ENCODE measurements at regions not wholly inside any gene's neighbourhood (a gene's known extent, or its start where the extent isn't known, plus 50 kb on each side); places are given as distances from the start of the nearest gene placed in this dataset.

DNA sequence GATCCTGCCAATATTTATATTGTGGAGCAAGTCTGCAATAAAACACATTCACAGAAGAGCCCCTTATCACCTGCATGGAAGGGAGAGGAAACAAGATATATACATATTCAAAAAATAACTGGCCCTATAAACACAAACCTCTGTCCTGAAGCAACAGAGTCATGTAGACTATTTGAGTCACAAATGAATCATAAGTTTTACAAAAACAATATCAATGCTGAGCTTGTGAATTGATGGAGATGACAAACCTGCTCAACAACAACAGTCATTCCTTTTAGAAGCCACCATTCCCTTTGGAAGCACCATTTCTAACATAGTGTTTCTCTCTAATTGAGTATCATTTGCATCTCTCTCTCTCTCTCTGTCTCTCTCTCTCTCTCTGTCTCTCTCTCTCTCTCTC is 313.9 kb downstream of the MID1IP1 start:
- TF ChIP-seq, protein P1, sequence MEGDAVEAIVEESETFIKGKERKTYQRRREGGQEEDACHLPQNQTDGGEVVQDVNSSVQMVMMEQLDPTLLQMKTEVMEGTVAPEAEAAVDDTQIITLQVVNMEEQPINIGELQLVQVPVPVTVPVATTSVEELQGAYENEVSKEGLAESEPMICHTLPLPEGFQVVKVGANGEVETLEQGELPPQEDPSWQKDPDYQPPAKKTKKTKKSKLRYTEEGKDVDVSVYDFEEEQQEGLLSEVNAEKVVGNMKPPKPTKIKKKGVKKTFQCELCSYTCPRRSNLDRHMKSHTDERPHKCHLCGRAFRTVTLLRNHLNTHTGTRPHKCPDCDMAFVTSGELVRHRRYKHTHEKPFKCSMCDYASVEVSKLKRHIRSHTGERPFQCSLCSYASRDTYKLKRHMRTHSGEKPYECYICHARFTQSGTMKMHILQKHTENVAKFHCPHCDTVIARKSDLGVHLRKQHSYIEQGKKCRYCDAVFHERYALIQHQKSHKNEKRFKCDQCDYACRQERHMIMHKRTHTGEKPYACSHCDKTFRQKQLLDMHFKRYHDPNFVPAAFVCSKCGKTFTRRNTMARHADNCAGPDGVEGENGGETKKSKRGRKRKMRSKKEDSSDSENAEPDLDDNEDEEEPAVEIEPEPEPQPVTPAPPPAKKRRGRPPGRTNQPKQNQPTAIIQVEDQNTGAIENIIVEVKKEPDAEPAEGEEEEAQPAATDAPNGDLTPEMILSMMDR (IDR thresholded peaks at IDR 0.05): no peak
- no peak for TF ChIP-seq POLR2A (IDR thresholded peaks at IDR 0.05)

All from transverse colon (tissue), 3 donors.